HT1080 (cell line): ENCODE measurements at regions not wholly inside any gene's neighbourhood (a gene's known extent, or its start where the extent isn't known, plus 50 kb on each side); places are given as distances from the start of the nearest gene placed in this dataset.
"Not testable (repeated sequence)": the region's sequence is repeated elsewhere in the genome, so short reads cannot be mapped to it uniquely, and the experiment has no call there.

Source experiments
- DNase-seq: peaks from one replicate; pipeline ENCODE4 v3.0.0-alpha.2; 2015; ENCODE audit warnings: low read depth

- DNase-seq: no peak
These were observed 304.7 kb upstream of the RGS17 start for GRCh38 chr6:153435787-153436186.

GRCh38 chr6:153425536-153425935, 294.5 kb upstream of the RGS17 start:
- no peak for DNase-seq

- DNase-seq: no peak
These were observed 293.8 kb upstream of the RGS17 start for GRCh38 chr6:153424719-153425400.

DNA sequence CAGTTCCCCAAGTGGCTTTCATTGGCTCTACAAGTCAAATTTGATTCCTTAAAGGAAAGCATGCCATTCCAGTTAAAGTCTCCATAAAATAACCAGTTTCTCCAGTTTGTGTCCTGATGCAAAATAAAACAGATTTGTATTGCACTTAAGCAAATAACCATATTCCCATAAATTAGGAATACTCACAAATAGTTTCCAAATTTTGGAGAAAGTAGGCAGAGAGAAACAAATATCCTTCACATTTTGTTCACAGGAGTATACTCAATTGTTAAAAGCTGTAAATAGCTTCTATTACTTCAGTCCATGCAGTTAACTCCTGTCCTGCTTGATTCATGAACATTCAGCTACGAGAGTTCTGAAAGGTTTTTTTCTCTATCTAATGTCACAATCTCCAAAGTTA, 281.4 kb upstream of the RGS17 start:
- no peak for DNase-seq

DNA sequence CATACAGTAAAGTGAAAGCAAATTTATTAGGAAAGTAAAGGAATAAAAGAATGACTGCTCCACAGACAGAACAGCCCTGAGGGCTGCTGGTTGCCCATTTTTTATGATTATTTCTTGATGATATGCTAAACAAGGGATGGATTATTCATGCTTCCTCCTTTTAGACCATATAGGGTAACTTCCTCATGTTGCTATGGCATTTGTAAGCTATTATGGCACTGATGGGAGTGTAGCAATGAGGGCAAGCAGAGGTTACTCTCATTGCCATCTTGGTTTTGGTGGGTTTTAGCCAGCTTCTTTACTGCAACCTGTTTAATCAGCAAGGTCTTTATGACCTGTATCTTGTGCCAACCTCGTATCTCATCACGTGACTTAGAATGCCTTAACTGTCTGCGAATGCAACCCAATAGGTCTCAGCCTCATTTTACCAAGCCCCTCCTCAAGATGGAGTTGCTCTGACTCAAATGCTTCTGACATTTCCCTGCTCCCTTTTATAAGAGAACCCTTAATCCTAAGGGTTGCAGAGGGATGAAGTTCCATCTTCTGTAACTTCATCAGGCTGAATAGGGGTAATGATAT, 280.1 kb upstream of the RGS17 start:
- DNase-seq: no peak

DNA sequence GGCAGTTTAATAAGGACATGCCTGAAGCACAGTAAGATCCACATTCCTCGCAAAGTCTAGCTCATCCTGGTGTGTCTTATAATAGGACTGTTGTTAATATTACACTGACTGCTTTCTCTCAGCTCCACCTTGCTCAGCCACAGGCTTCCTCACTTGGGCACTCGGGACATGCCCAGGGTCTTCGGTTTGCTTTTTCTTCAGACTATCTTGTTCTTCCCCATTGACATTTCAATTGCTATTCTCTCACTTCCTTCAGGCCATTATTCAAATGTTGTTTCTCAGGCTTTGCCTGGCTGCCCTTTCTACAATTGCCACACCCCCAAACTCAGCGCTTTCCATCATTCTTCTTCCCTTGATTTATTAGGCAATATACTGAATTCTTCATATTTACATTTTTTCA, 274.8 kb upstream of the RGS17 start:
- no peak for DNase-seq

DNA sequence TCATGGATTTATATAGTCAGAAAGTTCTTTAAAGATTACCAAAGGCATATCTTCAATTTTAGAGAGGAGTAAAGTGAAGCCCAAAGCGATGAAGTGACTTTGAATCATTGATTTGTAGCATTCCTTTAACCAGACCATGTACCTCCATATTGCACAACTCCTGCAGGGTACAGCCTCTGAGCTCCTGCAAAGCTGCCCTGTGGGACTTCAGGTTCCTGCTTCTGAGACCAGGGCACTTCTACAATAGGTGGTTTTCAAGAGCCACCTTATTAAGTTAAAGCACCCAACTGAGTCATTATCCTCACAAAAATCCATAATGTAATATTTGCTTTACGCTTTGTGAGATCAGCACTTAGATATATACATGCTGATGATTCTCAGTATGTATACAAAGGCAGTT, 270.7 kb upstream of the RGS17 start:
- no peak for DNase-seq

GRCh38 chr6:153392156-153392555, 261.1 kb upstream of the RGS17 start:
- DNase-seq: peak; percentile 59

DNA sequence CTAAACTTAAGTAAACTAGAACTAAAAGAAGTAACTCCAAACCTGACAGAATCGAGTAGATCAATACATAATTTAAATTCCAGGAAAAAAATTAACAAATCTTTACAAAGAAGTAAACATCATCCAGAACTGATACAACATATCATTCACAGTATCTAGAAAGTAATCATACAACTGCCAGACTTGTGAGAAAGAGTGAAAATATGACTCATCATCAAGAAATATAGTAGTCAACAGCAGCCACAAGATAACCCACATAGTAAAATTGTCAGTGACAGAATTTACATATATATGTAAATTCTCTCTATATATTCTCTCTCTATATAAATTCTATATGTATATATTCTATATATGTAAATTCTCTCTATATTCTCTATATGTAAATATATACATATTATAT, 242.8 kb upstream of the RGS17 start:
- DNase-seq: no peak

DNA sequence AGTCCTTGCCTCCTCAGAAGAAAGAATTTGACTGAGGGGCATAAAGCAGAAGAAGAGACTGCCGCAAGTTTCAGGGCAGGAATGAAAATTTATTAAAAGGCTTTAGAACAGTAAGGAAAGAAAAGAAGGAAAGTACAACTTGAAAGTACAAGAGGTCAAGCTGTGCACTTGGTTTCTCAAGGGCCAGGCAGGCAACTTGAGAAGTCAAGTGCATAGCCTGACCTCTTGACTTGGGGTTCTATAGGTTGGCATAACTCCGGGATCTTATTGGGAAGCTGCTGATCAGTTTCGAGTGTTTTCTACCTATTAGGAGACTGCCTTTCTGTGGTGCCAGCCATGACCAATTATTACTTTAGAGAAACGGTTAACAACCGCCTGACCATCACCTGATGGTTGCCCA, 237.0 kb upstream of the RGS17 start:
- no peak for DNase-seq

DNA sequence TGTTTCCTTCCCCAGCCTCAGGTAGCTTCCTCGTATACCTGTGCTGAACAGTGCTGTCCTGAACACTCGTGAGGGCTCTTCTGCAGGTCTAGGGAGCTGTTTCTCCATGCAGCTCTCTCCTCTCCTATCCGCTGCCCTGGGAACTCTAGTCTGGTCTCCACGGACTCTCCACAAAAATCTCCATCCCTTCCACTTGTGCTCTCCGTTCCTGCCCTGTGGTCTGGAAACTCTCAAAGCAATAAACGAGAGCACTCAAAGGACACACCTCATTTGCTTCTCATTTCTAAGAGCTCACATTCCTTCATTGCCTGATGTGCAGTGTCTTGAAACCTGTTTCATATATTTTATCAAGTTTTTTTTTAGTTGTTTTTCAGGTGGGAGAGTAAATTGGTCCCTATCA, 235.9 kb upstream of the RGS17 start:
- no peak for DNase-seq

- no peak for DNase-seq
These were observed 226.3 kb upstream of the RGS17 start for GRCh38 chr6:153357391-153357790.

GRCh38 chr6:153340568-153340967, 209.5 kb upstream of the RGS17 start:
- DNase-seq: no peak

DNA sequence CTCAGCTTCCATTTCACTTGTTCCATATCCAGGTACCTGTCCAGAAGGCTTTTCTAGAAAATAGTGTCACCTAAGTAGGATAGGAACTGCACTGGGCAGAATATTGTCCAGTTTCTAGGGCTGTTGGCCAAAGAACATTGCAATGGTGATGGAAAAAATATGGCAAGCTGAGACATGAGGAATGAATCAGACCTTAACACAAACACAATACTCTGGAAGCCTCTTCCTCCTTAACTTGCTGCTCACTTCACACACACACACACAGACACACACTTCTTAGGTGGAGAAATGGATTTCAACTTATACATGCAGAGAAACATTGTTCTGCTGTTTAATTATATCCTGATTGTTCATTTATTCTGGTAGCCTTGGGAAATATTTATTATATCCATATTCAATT, 203.0 kb upstream of the RGS17 start:
- no peak for DNase-seq

GRCh38 chr6:153331221-153331620, 200.1 kb upstream of the RGS17 start:
- peak; percentile 15 for DNase-seq

DNA sequence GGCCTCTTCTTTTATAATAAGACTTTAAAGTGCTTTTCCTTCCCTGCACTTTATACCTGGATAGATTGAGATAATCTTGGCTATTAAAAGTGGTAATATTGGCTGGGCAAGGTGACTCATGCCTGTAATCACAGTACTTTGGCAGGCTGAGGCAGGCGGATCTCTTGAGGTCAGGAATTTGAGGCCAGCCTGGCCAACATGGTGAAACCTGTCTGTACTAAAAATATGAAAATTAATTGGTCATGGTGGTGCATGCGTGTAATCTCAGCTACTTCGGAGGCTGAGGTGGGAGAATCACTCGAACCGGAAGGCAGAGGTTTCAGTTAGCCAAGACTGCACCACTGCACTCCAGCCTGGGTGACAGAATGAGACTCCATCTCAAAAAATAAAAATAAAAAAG, 197.1 kb upstream of the RGS17 start:
- DNase-seq: no peak

GRCh38 chr6:153325661-153326060, 194.6 kb upstream of the RGS17 start:
- DNase-seq: no peak

GRCh38 chr6:153312634-153313033, 181.6 kb upstream of the RGS17 start:
- DNase-seq: peak; percentile 66

DNA sequence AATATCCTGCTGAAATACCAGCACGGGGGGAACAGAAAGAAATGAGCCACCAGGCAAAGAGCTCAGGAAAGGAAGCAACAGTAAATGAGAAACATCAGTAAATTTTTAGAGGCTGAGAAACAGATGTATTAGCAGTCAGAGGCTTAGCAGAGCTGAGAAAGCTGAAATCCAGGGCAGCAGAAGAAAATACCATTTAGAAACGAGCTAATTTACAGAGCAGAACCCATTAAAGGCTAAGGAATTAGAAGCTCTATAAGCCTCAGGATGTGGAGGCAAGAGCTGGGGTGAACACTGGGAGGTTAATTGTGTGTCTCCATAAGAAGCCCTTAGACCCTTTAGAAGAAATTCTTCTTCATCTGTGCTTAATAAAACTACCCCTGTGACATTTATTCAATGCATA, 178.6 kb upstream of the RGS17 start:
- no peak for DNase-seq

GRCh38 chr6:153302133-153302532, 171.1 kb upstream of the RGS17 start:
- no peak for DNase-seq

GRCh38 chr6:153301602-153302001, 170.5 kb upstream of the RGS17 start:
- DNase-seq: peak; percentile 56

GRCh38 chr6:153282456-153282855, 151.4 kb upstream of the RGS17 start:
- DNase-seq: not testable (repeated sequence)

GRCh38 chr6:153275997-153276396, 144.9 kb upstream of the RGS17 start:
- no peak for DNase-seq
